ENCODE measurements at regions not wholly inside any gene's neighbourhood (a gene's known extent, or its start where the extent isn't known, plus 50 kb on each side); places are given as distances from the start of the nearest gene placed in this dataset.

DNA sequence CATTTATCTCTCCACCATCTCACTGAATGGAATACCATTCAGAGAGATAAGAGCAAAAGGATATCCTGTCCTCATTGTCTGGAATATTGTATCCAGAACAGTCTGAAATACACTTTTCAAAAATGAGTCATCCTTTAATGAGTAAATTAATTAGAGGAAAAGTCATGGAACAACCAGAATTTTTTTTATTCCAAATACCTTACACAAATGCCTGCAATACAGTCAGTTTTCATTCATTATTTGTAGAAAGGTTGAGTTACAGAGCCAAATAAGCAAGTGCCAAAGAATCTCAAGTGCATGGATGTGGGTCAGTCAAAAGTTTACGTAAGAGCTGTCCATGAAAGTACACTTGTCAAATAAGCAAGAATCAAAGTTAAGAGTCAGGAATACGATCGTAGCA, 482.6 kb downstream of the IPMK start:
- DNase-seq = no peak

- DNase-seq = no peak
These were observed 490.8 kb downstream of the IPMK start for GRCh38 chr10:57776688-57777432.

DNA sequence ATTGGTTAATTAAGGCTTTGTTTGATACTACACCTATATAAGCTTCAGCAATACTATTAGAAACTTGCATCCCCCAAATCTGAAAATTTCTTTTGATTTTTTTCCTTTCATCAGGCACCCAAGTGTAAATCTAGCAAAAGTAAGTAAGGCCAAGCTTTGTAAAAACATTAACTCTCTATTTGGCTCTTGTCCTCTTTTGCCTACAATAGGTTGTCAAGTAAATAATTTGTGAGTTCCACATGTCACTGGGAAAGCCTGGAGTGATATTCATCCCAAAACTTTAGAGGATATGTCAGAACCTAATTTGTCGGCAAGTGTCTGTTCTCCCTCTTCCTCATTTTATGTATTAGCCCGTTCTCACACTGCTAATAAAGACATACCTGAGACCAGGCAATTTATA, 492.4 kb downstream of the IPMK start:
- no peak for DNase-seq

GRCh38 chr10:57769298-57769697, 498.4 kb downstream of the IPMK start:
- DNase-seq = no peak

- no peak for DNase-seq
These were observed 507.9 kb downstream of the IPMK start for GRCh38 chr10:57759777-57760176.

DNA sequence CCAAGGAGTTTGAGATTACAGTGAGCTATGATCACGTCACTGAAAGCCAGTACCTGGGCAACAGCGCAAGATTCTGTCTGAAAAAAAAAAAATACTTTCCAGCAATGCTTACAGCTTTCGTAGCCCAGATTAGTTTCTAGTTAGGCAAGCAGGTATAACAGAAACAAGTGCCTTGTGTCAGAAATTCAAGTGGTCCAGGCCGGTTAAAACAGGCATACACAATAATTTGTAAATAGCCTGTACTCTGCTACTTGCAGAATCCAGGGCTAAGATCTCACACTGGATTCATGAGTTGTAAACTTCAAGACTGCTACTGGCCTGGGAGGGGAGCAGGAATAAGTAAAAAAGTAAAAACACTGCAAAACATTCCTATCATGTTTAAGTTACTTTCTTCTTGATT, 512.9 kb downstream of the IPMK start:
- no peak for DNase-seq

GRCh38 chr10:57743711-57744110, 524.0 kb downstream of the IPMK start:
- DNase-seq = no peak

- no peak for DNase-seq
These were observed 525.9 kb downstream of the IPMK start for GRCh38 chr10:57741751-57742150.

- no peak for DNase-seq
These were observed 544.4 kb downstream of the IPMK start for GRCh38 chr10:57723305-57723704.

GRCh38 chr10:57716884-57717283, 550.8 kb downstream of the IPMK start:
- DNase-seq = no peak

- no peak for DNase-seq
These were observed 552.5 kb downstream of the IPMK start for GRCh38 chr10:57715233-57715632.

GRCh38 chr10:57707300-57707658, 560.4 kb downstream of the IPMK start:
- no peak for DNase-seq

GRCh38 chr10:57706576-57707299, 561.0 kb downstream of the IPMK start:
- DNase-seq = no peak

- no peak for DNase-seq
These were observed 561.7 kb downstream of the IPMK start for GRCh38 chr10:57706016-57706415.

DNA sequence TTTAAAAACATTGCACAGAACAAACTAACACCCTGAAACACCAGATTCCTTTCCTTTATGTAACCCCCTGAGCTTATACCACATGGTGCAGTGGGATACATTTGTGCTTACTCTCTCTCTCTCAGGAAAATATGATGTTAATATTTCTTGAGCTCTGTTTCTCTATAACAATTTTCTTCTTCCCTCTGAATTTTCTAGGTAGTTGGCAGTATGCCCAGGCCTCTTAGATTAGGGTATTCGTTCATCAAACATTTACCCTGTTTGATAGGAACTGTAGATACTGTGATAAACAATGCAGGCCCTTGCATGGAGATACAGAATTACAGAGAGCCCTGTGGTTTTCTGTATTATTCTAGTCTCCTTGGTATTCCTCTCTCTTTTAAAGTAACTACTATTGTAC, 567.8 kb downstream of the IPMK start:
- no peak for DNase-seq

DNA sequence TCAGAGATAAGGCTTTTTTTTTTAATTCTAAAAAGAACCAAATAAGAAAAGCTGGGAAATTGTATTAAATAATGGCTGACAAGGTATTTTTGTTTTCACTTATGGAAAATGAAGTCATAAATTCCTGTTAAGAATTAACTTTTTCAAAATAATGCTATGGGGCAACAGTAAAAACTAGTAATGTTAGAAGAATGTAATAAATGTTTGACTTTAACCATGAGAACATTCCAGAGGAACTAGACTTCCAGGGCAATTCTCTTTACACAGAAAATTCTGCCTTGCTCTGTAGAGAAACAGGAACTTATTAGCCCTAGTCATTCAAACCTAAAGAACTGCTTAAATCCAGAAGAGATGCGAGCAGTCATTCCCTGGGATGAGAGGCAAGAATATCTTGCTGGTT, 571.1 kb downstream of the IPMK start:
- DNase-seq = no peak

DNA sequence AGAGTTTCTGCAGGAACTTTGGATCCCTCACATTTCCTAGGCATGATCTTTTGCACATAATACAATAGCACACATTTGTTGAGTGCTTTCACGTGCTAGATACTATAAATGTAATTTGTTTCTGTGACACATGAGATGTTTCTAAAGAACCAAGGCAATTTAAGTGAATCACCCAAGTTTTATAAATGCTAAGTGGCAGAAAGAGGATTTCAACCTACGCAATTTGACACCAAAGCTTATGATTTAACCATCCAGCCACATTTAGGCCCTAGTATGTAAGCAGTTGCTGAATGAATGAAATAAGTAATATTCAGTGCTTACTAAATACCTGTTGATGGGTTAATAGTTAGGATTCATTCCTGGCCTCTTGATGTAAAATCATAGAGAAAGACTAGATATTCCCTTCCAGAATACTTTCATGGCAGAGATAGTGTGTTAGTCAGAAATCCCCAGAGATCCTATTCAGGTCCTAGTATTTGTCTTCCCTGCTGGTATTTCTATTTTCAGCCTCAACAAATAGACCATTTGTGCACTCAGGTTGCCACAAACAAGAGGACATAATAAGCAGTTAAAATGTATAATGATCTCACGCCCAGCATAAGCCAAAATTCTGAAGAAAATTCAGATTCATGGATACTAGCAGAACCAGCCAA, 572.6 kb downstream of the IPMK start:
- DNase-seq = no peak

DNA sequence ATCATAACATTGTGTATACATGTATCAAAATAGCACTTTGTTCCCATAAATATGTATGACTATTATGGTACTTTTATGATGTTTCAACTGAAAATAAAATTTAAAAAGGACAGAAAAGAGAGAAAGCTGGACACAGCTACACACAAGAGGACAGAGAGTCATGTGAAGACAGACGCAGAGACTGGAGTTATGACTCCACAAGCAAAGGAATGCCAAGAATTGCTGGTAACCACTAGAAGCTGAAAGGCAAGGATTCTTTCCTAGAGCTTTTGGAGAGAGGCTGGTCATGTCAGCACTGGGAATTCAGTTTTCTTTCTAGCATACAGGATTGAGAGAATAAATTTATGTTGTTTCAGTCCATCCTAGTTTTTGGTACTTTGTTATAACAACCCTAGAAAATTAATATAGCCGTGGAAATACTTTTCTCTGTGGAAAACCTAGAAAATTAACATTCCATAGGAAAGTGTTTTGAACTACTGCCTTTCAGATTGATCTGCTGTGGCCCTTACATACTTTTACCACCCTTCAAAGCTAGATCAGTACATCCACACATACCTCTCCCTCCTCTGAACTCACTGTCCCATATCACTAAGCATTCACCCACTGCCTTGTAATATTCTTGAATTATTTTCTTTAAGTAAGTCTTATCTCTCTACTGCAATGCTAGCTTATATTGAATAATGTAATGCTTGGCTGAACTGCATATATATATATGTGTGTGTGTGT, 575.3 kb downstream of the IPMK start:
- DNase-seq = no peak

DNA sequence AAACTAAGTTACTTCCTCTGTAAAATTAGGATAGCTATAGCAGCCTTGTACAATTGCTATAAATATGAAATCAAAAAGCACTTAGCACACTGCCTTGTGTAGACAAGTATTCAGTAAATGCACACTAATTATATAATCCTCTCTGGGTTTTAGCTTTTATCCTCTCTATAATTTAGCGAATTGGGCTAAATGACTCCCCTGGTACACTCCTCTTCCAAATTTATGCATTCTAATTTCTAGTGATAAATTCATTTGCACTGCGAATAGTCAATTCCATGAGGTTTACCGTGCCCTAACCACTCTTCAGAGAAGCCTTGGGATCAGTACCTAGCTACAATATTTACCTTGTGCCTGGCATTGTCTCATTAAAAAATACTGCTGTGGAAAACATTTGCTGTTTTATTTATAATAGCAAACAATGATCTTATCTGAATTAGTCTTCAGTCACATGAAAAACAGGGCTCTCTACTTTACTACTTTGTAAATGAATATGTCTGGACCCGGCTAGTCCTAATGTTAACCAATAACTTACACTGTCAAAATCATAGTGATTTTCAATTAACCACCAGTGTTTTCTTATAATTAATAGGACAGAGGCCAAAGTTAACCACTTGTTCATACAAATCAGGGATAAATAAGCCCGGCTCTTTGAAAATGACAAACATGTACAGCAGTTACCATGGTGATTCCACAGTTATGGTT, 577.9 kb downstream of the IPMK start:
- DNase-seq = no peak

GRCh38 chr10:57679916-57680315, 587.8 kb downstream of the IPMK start:
- DNase-seq = no peak

DNA sequence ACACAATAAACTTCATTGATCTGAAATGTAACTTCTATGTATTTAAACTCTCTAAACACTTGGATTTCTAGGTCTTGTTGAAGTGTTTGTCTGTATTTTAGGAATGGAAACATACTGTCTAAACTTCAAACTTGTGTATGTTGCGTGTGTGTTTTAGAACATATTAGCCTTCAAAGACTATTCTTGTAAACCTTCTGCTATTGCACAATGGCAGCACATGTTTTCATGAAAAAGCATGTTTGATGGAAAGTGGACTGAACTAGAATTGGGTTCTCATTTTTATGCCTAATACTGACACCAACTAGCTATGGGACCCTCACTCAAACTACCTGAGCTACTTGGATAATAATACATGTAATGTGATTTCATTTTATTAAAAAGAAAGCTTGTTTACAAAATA, 592.6 kb downstream of the IPMK start:
- no peak for DNase-seq

- DNase-seq = no peak
These were observed 594.2 kb downstream of the IPMK start for GRCh38 chr10:57673446-57673960.

GRCh38 chr10:57664815-57665214, 602.9 kb downstream of the IPMK start:
- no peak for DNase-seq

Measured in activated CD4-positive, alpha-beta T cell treated with anti-CD3 and anti-CD28 coated beads, Interleukin-2, Interleukin-6, amounts not matched to agents 100 ng/mL and 50 ng/mL, durations not matched to agents 16 hours and 8 hours (primary cell).